Amniotic stem cell (primary cell): ENCODE measurements at regions not wholly inside any gene's neighbourhood (a gene's known extent, or its start where the extent isn't known, plus 50 kb on each side); places are given as distances from the start of the nearest gene placed in this dataset.
A peak's percentile ranks its signal among the peaks of the same experiment; 100 is the strongest.

ENCODE experiments used
- DNase-seq: peaks from one replicate; lab custom pipeline; 2025; lab: John Stamatoyannopoulos, UW

DNA sequence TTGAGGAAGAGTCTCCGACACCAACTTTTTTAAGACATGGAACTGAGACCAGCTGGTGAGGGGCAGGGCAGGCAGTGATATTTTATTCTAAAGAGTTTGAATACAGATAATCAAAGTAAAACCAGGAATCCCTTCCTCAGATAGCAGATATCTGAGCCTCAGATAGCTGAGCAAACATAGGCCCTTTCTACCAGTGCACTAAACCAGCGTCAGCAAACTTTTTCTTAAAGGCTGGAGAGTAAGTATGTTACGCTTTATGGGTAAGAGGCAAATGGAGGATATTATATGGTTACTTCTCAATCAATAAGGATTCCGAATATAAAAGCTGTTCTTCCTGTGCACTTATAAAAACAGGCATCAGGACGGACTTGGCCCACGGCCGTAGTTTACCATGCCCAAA lies 73.9 kb downstream of the WNT5A start:
- no peak for DNase-seq

- no peak for DNase-seq
These were observed 74.6 kb downstream of the WNT5A start for GRCh38 chr3:55412545-55412944.

- no peak for DNase-seq
These were observed 77.3 kb downstream of the WNT5A start for GRCh38 chr3:55409806-55410205.

DNA sequence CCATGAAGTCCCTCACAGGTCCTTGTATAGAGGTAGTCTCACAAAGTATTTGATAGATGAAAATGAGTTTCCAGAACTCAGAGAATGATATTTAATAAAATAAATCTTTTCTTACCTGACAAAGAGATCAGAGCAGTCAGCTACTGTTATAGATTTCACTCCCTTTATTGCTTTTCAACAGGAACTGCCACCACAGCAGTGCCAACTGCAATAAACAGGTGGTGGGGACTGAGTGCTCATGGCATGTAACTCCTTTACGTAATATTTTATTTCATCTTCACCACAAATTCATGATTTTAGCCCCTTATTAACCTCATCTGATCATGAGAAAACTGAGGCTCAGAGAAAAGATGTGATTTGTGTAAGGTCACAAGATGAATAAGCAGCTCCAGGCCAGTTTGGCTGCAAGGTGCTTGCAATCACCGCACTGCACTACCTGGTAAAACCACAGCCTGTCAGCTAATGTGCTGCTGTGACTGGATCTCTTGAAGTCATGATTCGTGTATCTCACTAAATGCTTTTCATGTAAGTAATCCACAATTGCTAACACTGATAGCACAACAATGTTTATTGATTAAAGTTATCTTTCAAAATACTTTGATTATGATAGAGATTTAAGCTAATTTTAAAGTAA lies 78.8 kb downstream of the WNT5A start:
- no peak for DNase-seq

DNA sequence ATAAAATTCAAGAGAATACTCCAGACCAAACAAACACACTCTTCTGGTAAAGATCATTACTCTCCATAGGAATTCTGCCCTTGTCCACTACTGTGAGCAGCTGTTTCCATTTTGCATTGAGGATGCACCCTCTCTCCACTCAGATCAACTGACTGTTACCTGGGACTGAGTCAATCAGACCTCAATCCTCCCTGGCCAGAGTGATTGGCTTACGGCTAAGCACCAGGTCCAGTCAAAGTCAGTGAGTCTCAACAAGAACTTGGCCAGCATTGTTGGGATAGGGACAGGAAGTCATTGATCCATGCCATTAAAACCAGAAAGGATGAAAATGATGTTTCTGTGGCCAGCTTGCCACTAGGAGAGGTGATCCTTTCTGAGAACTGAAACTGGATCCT lies 79.7 kb downstream of the WNT5A start:
- no peak for DNase-seq

DNA sequence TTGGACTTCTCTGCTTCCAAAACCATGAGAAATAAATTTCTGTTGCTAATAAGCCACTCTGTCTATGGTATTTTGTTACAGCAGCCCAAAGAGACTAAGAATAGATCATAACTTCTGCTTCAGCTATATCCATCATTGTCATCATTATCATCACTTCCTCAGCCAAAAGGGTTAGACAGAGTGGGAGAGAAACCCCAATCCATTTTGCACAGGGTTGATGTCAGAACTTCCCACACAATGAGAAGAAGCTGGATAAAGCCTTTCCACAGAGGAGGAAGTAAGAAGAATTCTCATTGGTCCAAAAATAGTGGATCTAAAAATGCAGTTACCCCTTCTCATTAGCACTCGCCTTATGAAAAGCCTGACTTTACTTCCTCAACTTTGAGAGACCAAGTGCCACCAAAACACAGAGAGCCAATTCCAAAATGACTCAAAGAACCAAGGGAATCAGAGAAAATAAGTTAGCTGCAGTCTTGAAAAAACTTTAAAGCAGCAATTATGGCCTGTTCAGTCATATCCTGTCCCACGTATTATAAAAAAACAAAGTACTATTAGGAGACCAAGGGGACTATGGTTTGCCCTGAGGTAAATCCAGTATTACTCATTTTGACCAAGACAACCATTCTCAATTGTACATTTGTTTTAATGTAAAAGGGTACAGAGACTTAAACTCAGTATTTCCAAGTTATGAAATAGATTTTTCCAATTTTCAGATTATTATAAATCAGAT lies 80.2 kb downstream of the WNT5A start:
- peak; percentile 12 for DNase-seq

DNA sequence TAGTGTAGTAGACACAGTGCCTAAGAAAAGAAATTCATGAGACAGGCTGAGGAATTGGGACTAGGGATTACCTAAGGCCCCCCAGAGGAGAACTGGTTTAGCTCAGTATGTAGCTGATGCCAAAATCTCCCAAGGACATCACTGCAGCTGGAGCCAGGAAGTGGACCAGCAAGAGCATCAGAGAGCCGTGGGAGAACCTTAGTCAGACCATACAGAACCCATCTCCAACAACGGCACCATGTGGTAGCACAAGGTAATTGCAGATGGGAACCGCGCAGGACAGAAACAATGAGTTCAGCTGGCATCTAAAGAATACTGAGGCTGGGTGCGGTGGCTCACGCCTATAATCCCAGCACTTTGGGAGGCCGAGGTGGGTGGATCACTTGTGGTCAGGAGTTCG lies 81.7 kb downstream of the WNT5A start:
- no peak for DNase-seq

DNA sequence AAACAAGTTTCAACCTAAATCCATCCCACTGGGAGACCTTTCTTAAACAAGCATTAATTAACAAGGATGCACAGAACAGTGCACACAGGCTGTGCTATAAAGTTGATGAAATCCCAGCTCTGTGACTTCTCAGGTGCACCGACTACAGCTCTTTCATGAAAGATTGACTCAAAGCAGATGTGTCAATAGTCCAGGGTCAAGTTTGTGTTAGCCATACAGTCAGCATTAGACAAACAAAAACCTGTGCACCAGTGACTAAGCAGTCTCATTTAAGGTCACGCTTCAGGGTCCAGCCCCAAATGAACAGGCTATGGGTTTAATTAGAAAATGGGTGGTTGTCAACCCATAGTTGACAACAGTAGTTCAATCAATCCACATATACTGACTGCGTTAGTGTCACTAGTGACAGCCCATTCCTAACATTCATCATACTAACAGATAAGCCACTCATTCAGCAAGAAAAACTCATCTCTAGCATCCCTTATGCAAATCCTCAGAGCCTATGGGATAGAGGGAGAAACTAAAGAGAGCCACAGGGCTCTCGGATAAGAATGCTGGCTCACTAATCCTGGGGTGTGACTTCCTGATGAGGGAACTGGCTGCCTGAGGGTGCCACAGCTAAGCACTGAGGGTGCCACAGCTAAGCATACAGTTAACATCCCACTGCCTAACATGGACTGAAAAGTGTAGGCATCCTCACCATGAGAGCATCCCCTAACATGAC lies 84.1 kb downstream of the WNT5A start:
- DNase-seq: no peak

DNA sequence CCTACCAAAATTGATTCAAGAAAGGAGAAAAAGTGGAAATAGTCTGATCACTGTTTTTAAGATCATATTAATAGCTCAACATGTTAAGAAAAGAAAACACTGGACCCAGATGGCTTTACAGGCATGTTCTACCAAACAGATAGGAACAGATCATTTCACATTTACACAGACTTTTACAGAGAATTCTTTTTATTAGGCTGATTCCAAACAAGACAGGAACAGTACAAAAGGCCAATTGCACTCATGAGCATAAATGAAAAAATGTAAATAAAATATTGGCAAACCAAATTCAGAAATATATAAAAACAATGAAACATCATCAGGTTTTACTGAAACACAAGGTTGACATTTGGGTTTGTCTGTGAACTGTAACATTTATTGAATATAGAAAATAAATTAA lies 106.5 kb downstream of the WNT5A start:
- no peak for DNase-seq

- DNase-seq: no peak
These were observed 110.3 kb downstream of the WNT5A start for GRCh38 chr3:55376753-55377347.

DNA sequence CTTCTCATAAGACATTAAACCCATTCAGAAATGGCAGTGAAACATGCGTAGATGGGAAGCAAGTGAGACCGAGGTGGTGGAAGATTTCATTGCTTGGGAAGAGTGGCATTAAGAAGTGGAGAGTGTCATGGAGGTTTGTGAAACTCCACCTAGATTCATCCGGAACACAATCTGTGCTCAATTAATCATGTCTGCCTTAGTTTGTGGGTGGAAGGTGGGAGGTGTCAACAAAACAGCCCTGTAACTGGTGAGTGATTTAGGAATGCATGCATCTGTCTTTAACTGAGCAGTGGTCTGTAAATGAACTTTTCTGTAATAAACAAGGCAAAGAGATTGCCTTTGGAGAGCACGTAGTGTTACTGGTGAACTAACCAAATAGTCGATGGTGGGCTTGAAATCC lies 113.7 kb downstream of the WNT5A start:
- no peak for DNase-seq

- no peak for DNase-seq
These were observed 116.8 kb downstream of the WNT5A start for GRCh38 chr3:55370272-55370671.

DNA sequence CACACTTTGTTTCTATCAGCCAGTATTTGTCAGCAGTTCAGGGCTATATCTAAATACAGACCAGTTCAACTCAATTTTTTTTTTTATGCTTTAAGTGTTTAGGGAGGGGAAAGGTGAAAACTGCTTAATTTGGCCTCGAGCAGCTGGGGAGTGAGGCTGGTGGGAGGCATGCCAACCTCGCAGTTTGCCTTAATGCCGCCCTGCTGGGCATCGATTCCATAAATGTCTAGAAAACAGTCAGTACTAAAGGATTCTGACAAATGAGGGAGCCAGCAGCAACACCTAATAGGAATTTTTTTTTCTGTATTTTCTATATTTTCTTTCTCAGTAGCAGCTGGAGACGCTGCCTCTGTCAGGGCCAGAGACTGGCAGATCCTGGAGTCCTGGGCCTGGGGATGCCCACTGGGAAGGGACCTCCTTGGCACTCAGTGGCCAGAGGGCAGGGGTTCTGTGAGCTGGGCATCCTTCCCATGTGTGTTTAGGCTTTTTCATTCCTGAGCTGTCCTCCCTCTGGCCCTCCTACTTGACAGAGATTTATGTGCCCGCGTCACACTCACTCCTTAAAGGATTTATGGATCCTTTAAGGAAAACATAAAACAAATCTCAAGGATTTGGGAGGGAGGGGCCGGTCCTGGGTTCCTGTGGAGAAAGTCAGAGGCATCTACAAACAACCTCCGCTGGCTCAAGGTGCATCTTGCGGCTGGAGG lies 117.8 kb downstream of the WNT5A start:
- no peak for DNase-seq

- no peak for DNase-seq
These were observed 118.7 kb downstream of the WNT5A start for GRCh38 chr3:55368366-55368765.

DNA sequence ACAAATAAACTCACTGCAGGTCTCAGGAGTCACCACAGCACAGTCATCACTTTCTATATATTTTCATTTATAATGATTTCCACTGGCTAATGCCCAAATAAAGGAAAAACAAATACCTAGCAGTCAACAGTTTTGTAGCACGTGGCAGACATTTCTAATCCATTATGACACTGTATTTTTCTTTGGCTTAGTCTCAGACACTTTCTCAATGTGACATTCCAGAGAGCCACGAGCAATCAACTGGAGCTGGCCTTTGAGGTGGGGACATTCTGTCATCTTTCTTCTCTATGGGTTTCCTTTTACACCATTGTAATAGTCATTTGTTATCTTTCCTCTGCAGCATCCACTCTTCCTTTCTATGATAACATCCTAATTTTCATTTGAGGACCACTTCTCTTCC lies 119.7 kb downstream of the WNT5A start:
- DNase-seq: no peak

DNA sequence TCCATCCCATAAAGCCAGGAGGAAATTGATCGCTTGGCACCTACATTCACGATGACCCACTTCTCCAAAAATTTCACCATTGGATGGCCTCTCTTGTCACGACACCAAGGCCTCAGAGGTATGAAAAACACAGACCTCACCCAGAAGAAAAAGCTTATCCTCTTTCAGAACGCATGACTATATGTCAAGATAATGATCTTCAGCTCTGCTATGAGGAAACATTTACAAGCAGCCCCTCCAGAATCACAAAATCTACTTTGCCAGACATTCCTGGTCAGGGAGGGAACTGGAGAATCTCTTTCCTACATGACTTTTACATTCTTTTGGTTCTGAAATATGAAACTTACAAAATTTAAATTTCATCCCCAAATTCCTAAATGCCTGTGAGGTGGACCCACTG lies 122.7 kb downstream of the WNT5A start:
- no peak for DNase-seq

- no peak for DNase-seq
These were observed 124.7 kb downstream of the WNT5A start for GRCh38 chr3:55362210-55362960.

DNA sequence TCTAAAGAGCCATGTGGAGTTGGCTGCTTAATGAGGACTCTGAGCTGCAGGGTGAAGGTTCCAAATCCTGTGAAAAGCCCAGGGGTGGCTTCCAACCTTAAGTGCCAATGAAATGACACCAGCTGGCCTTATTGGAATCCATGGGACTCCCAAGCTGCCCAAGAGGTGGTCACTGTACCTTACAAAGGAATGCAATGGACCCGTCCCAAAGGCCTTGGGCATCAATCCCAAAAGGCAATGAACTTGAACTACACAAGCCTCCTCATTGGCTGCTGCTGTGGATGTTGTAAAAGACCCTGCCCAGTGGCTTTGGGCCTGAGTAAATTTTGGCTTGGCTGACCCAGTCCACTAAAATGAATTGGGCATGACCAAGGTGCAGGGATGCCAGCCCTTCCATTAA lies 129.3 kb downstream of the WNT5A start:
- no peak for DNase-seq

- no peak for DNase-seq
These were observed 134.4 kb downstream of the WNT5A start for GRCh38 chr3:55352668-55353067.

- DNase-seq: no peak
These were observed 137.3 kb downstream of the WNT5A start for GRCh38 chr3:55349851-55350250.

DNA sequence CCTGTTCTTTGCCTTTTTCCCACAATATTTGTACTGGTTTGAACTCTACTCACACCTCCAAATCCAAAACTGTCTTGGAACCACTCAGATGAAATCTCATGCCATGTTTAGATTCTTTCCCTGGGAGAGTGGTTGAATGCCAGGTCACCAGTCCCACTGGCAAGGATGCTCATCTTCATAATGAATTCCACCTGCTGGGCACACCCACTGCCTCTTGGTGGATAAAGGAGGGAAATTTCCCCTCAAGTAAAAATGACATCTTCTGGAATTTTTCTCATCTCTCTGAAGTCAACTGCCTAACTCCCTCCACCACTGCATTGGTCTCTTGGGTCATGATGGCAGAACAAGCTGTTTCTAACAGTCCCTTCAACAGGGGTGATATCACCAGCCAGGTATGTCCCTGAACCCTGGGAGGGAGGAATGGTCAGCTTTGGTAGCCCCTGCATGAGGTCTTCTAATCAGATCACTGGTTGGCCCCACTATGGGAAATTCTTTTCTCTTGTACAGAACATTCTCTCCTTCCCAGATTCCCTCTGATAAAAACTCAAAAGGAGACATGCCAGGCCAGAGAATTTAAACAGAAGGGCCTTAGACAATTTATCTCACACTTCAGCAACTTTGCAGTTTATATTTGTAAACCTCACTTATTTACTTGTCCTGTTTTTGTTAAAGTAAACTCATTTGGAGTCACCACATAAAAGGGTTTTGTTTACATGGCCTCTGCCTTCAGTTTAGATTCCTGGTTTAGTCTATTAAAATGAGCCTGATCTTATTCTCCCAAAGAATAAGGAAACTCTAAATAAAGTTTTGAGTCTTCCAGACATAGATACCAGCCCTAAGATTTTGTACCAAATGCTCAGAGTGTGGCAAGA lies 143.4 kb downstream of the WNT5A start:
- DNase-seq: no peak
